Mesenchymal stem cell (in vitro differentiated cells and primary cell): ENCODE measurements at regions not wholly inside any gene's neighbourhood (a gene's known extent, or its start where the extent isn't known, plus 50 kb on each side); places are given as distances from the start of the nearest gene placed in this dataset.

Experiments used
- DNase-seq: peaks from one replicate; pipeline ENCODE4 v3.0.0-alpha.2; 2013
- H2AFZ ChIP-seq: one replicate; pipeline ENCODE4 v1.6.1; 2013; ENCODE audit warnings: low read depth, mild to moderate bottlenecking, control low read depth, inconsistent platforms, low read length, moderate library complexity
- H2AK5ac ChIP-seq: 2 replicates; pipeline ENCODE4 v1.6.1; 2013; ENCODE audit warnings: low read length, moderate library complexity, mild to moderate bottlenecking, inconsistent platforms; ENCODE audit not compliant: severe bottlenecking
- H2BK120ac ChIP-seq: one replicate; pipeline ENCODE4 v1.6.1; 2013; ENCODE audit warnings: low read depth, mild to moderate bottlenecking, inconsistent platforms, low read length, moderate library complexity
- H2BK12ac ChIP-seq, 2 experiments: one replicate each; pipeline ENCODE4 v1.6.1; 2013; ENCODE audit warnings: inconsistent platforms in 2 of 2, low read length in 2 of 2, mild to moderate bottlenecking in 2 of 2, moderate library complexity in 2 of 2, control low read depth in 1 of 2
- H2BK15ac ChIP-seq: one replicate; pipeline ENCODE4 v1.6.1; 2013; ENCODE audit warnings: mild to moderate bottlenecking, low read depth, inconsistent platforms; ENCODE audit not compliant: poor library complexity, severe bottlenecking
- H2BK5ac ChIP-seq: 2 replicates; pipeline ENCODE4 v1.6.1; 2013; ENCODE audit warnings: low read depth, mild to moderate bottlenecking, low read length, control low read depth, inconsistent platforms; ENCODE audit not compliant: poor library complexity, severe bottlenecking
- H3K14ac ChIP-seq, 2 experiments: one replicate each; pipeline ENCODE4 v1.6.1; 2013; ENCODE audit warnings: inconsistent platforms in 2 of 2, low read length in 2 of 2, control low read depth in 1 of 2, mild to moderate bottlenecking in 1 of 2, moderate library complexity in 1 of 2
- H3K18ac ChIP-seq, 2 experiments: one replicate each; pipeline ENCODE4 v1.6.1; 2013; ENCODE audit warnings: inconsistent platforms in 2 of 2, low read length in 2 of 2, control low read depth in 1 of 2, low read depth in 1 of 2, mild to moderate bottlenecking in 1 of 2
- H3K23ac ChIP-seq, 2 experiments: one replicate each; pipeline ENCODE4 v1.6.1; 2013; ENCODE audit warnings: inconsistent platforms in 2 of 2, low read length in 2 of 2, mild to moderate bottlenecking in 2 of 2, moderate library complexity in 2 of 2, control low read depth in 1 of 2
- H3K27ac ChIP-seq: 2 replicates; pipeline ENCODE4 v1.5.1; 2013; ENCODE audit warnings: mild to moderate bottlenecking, moderate library complexity, low read length, control low read depth, inconsistent platforms; ENCODE audit not compliant: poor library complexity, severe bottlenecking
- H3K27me3 ChIP-seq, 2 experiments: 2 replicates each; pipeline versions ENCODE4 v1.6.1 to v1.7.0; 2013; ENCODE audit warnings: low read length in 2 of 2, mild to moderate bottlenecking in 2 of 2, moderate library complexity in 2 of 2, control low read depth in 1 of 2, inconsistent platforms in 1 of 2; ENCODE audit not compliant: control insufficient read depth in 1 of 2, insufficient read depth in 1 of 2
- H3K36me3 ChIP-seq, 2 experiments: 2 replicates each; pipeline versions ENCODE4 v1.6.1 to v1.7.0; 2013; ENCODE audit warnings: low read length in 2 of 2, control low read depth in 1 of 2, inconsistent platforms in 1 of 2, low read depth in 1 of 2, mild to moderate bottlenecking in 1 of 2; ENCODE audit not compliant: insufficient read depth in 2 of 2, control insufficient read depth in 1 of 2
- H3K4ac ChIP-seq, 2 experiments: one replicate each; pipeline ENCODE4 v1.6.1; 2013; ENCODE audit warnings: inconsistent platforms in 2 of 2, low read length in 2 of 2, mild to moderate bottlenecking in 2 of 2, moderate library complexity in 2 of 2, control low read depth in 1 of 2, low read depth in 1 of 2
- H3K4me1 ChIP-seq: 2 replicates; pipeline ENCODE4 v1.6.1; 2013; ENCODE audit warnings: low read depth, low read length, control low read depth; ENCODE audit not compliant: control insufficient read depth, insufficient read depth
- H3K4me2 ChIP-seq: 2 replicates; pipeline ENCODE4 v1.6.1; 2013; ENCODE audit warnings: low read length, mild to moderate bottlenecking, inconsistent platforms; ENCODE audit not compliant: poor library complexity, severe bottlenecking
- H3K4me3 ChIP-seq, 2 experiments: 2 replicates each; pipeline versions ENCODE4 v1.5.1 to v1.7.0; 2013; ENCODE audit warnings: low read length in 2 of 2, mild to moderate bottlenecking in 2 of 2, control low read depth in 1 of 2, low read depth in 1 of 2; ENCODE audit not compliant: insufficient read depth in 1 of 2
- H3K79me1 ChIP-seq: replicated peaks from 2 replicates; pipeline ENCODE4 v1.6.1; 2013; ENCODE audit warnings: mild to moderate bottlenecking, control low read depth, low read length, inconsistent platforms; ENCODE audit not compliant: poor library complexity, severe bottlenecking
- H3K9ac ChIP-seq: 2 replicates; pipeline ENCODE4 v1.7.0; 2013; ENCODE audit warnings: mild to moderate bottlenecking, low read length, moderate library complexity
- H3K9me3 ChIP-seq: 2 replicates; pipeline ENCODE4 v1.7.0; 2013; ENCODE audit warnings: mild to moderate bottlenecking, low read length; ENCODE audit not compliant: control insufficient read depth
- H4K8ac ChIP-seq: one replicate; pipeline ENCODE4 v1.6.1; 2013; ENCODE audit warnings: inconsistent platforms, mild to moderate bottlenecking, low read length, moderate library complexity
- H4K91ac ChIP-seq: one replicate; pipeline ENCODE4 v1.6.1; 2013; ENCODE audit warnings: mild to moderate bottlenecking, low read length, inconsistent platforms
- WGBS: methylation state at CpG from one replicate; pipeline ENCODE4 v1.1.7; 2013; ENCODE audit warnings: mixed read lengths; 5-methylcytosine and 5-hydroxymethylcytosine counted together

DNA sequence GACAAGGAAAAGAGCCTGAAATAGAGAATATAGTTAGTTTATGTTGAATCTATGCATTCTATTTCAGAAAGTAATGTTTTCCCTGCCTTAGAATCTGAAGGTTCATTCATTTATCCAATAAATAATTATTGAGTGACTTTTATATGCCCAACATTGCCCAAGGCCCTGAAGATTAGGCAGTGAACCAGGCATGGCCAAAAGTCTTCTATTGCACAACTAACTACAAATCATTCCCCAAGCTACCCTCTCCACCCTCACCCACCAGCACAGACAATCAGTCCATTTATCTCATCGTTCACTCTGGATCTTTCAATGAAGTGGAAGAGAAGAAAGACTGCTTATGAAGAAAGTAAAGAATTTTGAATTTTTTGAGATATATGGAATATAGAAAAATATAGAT, 268.4 kb downstream of the PLK2 start:
- H3K27ac ChIP-seq: no peak overlapping the region
- H3K9ac ChIP-seq: no peak overlapping the region
- H2BK12ac ChIP-seq: no peak overlapping the region
- H3K4me2 ChIP-seq: no peak overlapping the region
- H2BK15ac ChIP-seq: no peak overlapping the region
- H2BK5ac ChIP-seq: no peak overlapping the region
- no peak overlapping the region for H3K14ac ChIP-seq
- H3K4me3 ChIP-seq: no peak overlapping the region
- no peak overlapping the region for H4K91ac ChIP-seq
- no peak for DNase-seq
- H3K79me1 ChIP-seq: no peaks in the 10 kb centered on the region
- H3K9me3 ChIP-seq: no peaks in the 10 kb centered on the region
- no peak overlapping the region for H4K8ac ChIP-seq
- H3K23ac ChIP-seq: no peak overlapping the region
- no peak overlapping the region for H3K18ac ChIP-seq
- no peak overlapping the region for H2BK120ac ChIP-seq
- H3K27me3 ChIP-seq: no peaks in the 10 kb centered on the region
- no peak overlapping the region for H2AFZ ChIP-seq
- no peaks in the 10 kb centered on the region for H3K4me1 ChIP-seq
- WGBS: no CpG with 5 or more reads among the region's 1 CpG
- no peak overlapping the region for H3K4ac ChIP-seq
- H2AK5ac ChIP-seq: no peak overlapping the region
- H3K36me3 ChIP-seq: no peaks in the 10 kb centered on the region

- H3K9ac ChIP-seq: peak overlapping the region; percentile 12
- H3K14ac ChIP-seq: no peak overlapping the region
- no peaks in the 10 kb centered on the region for H3K9me3 ChIP-seq
- H2BK5ac ChIP-seq: no peak overlapping the region
- H4K8ac ChIP-seq: no peak overlapping the region
- no peak overlapping the region for H2BK15ac ChIP-seq
- peak overlapping the region; percentile 52 for H3K27ac ChIP-seq
- no peak overlapping the region for H2BK120ac ChIP-seq
- H4K91ac ChIP-seq: no peak overlapping the region
- 19% methylated on average over 3 of the region's 4 CpGs for WGBS
- H3K4me1 ChIP-seq: no peaks in the 10 kb centered on the region
- no peak overlapping the region for H3K4ac ChIP-seq
- H3K79me1 ChIP-seq: no peaks in the 10 kb centered on the region
- no peak overlapping the region for H2BK12ac ChIP-seq
- H3K36me3 ChIP-seq: no peaks in the 10 kb centered on the region
- no peak overlapping the region for H3K4me3 ChIP-seq
- H2AK5ac ChIP-seq: no peak overlapping the region
- H3K27me3 ChIP-seq: no peaks in the 10 kb centered on the region
- H3K23ac ChIP-seq: no peak overlapping the region
- H3K18ac ChIP-seq: no peak overlapping the region
- H2AFZ ChIP-seq: no peak overlapping the region
- H3K4me2 ChIP-seq: no peak overlapping the region
- DNase-seq: peak; percentile 55
These were observed 271.6 kb downstream of the PLK2 start for GRCh38 chr5:58188262-58188651.

DNA sequence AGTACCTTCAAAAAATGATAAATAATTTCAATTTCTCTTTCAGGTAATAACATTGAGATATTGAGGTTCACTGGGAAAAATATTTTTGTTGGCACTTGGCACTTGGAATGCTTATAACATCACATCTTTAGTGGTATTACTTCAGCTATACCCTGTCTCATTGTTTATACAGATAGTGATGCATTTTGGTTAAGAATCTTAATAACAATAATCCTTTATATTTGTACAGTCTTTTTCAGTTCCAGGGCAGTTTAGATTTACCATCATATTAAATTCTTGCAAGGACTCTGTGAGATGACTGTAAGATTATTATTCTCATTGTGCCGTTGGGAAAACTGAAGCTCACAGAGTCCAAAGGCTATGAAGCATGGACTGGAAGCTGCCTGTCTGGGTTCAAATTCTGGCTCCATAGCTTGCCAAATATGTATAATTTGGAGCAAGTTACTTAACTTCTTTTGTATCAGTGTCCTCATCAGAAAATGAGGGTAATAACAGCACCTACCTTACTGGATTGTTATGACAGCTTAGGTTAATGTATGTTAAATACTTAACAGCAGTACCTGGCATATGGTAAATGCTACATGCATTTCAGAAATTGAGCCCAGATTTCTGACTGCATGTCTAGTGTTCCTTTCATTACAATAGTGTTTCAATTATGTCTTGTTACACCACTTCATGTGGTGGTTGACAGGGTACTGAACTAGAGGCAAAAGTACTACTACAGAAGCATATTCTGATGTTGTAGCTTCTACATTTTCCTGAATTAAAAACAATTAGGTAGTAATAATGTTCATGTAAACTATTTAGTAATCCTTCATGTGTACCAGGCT, 272.2 kb downstream of the PLK2 start:
- Histone ChIP-seq H3K4me2 (no peak overlapping the region), H3K4me3 (no peak overlapping the region), H3K36me3 (no peaks in the 10 kb centered on the region), H4K8ac (no peak overlapping the region), H2BK120ac (no peak overlapping the region), H2AFZ (no peak overlapping the region), H3K9ac (peak overlapping the region; percentile 12), H2BK15ac (no peak overlapping the region), H3K27ac (peak overlapping the region; percentile 5), H2AK5ac (no peak overlapping the region), H3K4ac (no peak overlapping the region), H3K18ac (no peak overlapping the region), H2BK5ac (no peak overlapping the region), H3K14ac (no peak overlapping the region), H4K91ac (no peak overlapping the region), H3K23ac (no peak overlapping the region), H3K9me3 (no peaks in the 10 kb centered on the region), H3K27me3 (no peaks in the 10 kb centered on the region), H3K4me1 (no peaks in the 10 kb centered on the region), H2BK12ac (no peak overlapping the region), H3K79me1 (no peaks in the 10 kb centered on the region)
- no peak for DNase-seq
- 100% methylated on average over 1 of the region's 1 CpG for WGBS

- 98% methylated on average over 2 of the region's 3 CpGs for WGBS
- Histone ChIP-seq H3K18ac (no peak overlapping the region), H3K27ac (no peak overlapping the region), H2BK5ac (no peak overlapping the region), H3K79me1 (no peaks in the 10 kb centered on the region), H2BK12ac (no peak overlapping the region), H2BK15ac (no peak overlapping the region), H2BK120ac (peak overlapping the region; percentile 73), H3K27me3 (no peaks in the 10 kb centered on the region), H3K36me3 (no peaks in the 10 kb centered on the region), H2AK5ac (peak overlapping the region; percentile 84), H3K4me2 (no peak overlapping the region), H4K91ac (no peak overlapping the region), H4K8ac (no peak overlapping the region), H3K14ac (no peak overlapping the region), H3K4me3 (no peak overlapping the region), H3K9me3 (no peaks in the 10 kb centered on the region), H3K4ac (no peak overlapping the region), H3K4me1 (no peaks in the 10 kb centered on the region), H3K23ac (no peak overlapping the region), H3K9ac (no peak overlapping the region), H2AFZ (no peak overlapping the region)
- DNase-seq: no peak
These were observed 274.1 kb downstream of the PLK2 start for GRCh38 chr5:58185801-58186200.
